Amygdala (tissue), 56 donors: ENCODE measurements at regions not wholly inside any gene's neighbourhood (a gene's known extent, or its start where the extent isn't known, plus 50 kb on each side); places are given as distances from the start of the nearest gene placed in this dataset.
"Not testable (repeated sequence)": the region's sequence is repeated elsewhere in the genome, so short reads cannot be mapped to it uniquely, and the experiment has no call there.

Experiments
- DNase-seq, 56 donors: peaks; one replicate each; lab custom pipeline; 2025; lab: John Stamatoyannopoulos, UW

GRCh38 chr3:147661916-147662315 is 252.8 kb downstream of the ZIC1 start:
- no peak for DNase-seq

GRCh38 chr3:147662705-147663104 is 253.5 kb downstream of the ZIC1 start:
- no peak for DNase-seq

GRCh38 chr3:147669077-147669476 is 259.9 kb downstream of the ZIC1 start:
- DNase-seq: no peak

- DNase-seq: no peak
These were observed 262.9 kb downstream of the ZIC1 start for GRCh38 chr3:147672035-147672434.

GRCh38 chr3:147672436-147672835 is 263.3 kb downstream of the ZIC1 start:
- DNase-seq: no peak

- no peak for DNase-seq
These were observed 266.6 kb downstream of the ZIC1 start for GRCh38 chr3:147675761-147676160.

- peak in 3 of 56 donors; percentile 1 to 3 (median 2) for DNase-seq
These were observed 271.8 kb downstream of the ZIC1 start for GRCh38 chr3:147680837-147681483.

- DNase-seq: no peak
These were observed 279.7 kb downstream of the ZIC1 start for GRCh38 chr3:147688868-147689267.

- DNase-seq: no peak
These were observed 290.1 kb downstream of the ZIC1 start for GRCh38 chr3:147699175-147699838.

GRCh38 chr3:147701195-147701594 is 292.0 kb downstream of the ZIC1 start:
- DNase-seq: no peak

GRCh38 chr3:147702509-147702908 is 293.3 kb downstream of the ZIC1 start:
- no peak for DNase-seq

- peak in 5 of 56 donors; percentile 2 to 39 (median 13) for DNase-seq
These were observed 296.5 kb downstream of the ZIC1 start for GRCh38 chr3:147705651-147706051.

- not testable (repeated sequence) for DNase-seq
These were observed 301.6 kb downstream of the ZIC1 start for GRCh38 chr3:147710753-147711152.

- DNase-seq: no peak
These were observed 303.2 kb downstream of the ZIC1 start for GRCh38 chr3:147712357-147712756.

- not testable (repeated sequence) for DNase-seq
These were observed 303.6 kb downstream of the ZIC1 start for GRCh38 chr3:147712758-147713157.

- no peak for DNase-seq
These were observed 304.3 kb downstream of the ZIC1 start for GRCh38 chr3:147713234-147714133.

- DNase-seq: no peak
These were observed 320.5 kb downstream of the ZIC1 start for GRCh38 chr3:147729641-147730040.

GRCh38 chr3:147730284-147730683 is 321.1 kb downstream of the ZIC1 start:
- no peak for DNase-seq

- DNase-seq: no peak
These were observed 324.1 kb downstream of the ZIC1 start for GRCh38 chr3:147733217-147733616.

GRCh38 chr3:147735616-147736015 is 326.5 kb downstream of the ZIC1 start:
- no peak for DNase-seq

GRCh38 chr3:147736226-147736625 is 327.1 kb downstream of the ZIC1 start:
- DNase-seq: no peak
